ENCODE measurements at regions not wholly inside any gene's neighbourhood (a gene's known extent, or its start where the extent isn't known, plus 50 kb on each side); places are given as distances from the start of the nearest gene placed in this dataset.
"Not testable (repeated sequence)": the region's sequence is repeated elsewhere in the genome, so short reads cannot be mapped to it uniquely, and the experiment has no call there.

DNA sequence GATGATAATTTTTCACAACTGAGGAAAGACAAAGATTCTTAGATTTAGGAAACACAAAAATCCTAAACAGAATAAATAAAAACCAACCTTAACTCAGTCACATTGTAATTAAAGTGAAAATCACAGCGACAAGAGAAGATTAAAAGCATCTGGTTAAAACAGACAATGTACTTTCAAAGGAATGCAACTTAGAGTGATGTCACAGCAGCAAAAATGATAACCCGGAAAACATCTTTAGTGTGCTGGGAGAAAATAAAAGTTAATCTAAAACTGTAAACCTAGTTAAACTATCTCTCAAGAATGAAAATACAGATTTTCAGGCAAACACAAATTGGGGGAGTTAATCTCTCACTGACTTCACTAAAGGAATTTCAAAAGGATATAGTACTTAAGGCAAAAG, 76.8 kb upstream of the OGFRL1 start:
- H3K79me2 ChIP-seq (ENCODE audit: low read length), result no peaks in the 10 kb centered on the region
- no peak overlapping the region for H3K4me2 ChIP-seq (ENCODE audit: low read depth, low read length, poor library complexity, severe bottlenecking)
- no peak overlapping the region for H3K9ac ChIP-seq (ENCODE audit: low read length)
- no peaks in the 10 kb centered on the region for H3K27me3 ChIP-seq (ENCODE audit: low read length)
- H3K4me1 ChIP-seq (ENCODE audit: low read length), result no peaks in the 10 kb centered on the region
- no peaks in the 10 kb centered on the region for H4K20me1 ChIP-seq (ENCODE audit: insufficient read depth, low read depth, low read length)
- H3K4me3 ChIP-seq (ENCODE audit: low read length), result no peak overlapping the region
- DNase-seq, result no peak
- H3K9me2 ChIP-seq (replicated peaks; ENCODE audit: insufficient read depth, low read length), result no peaks in the 10 kb centered on the region
- no peaks in the 10 kb centered on the region for H3K36me3 ChIP-seq (ENCODE audit: insufficient read depth, low read length)
- no peak overlapping the region for H3K27ac ChIP-seq (ENCODE audit: low read length)
- no peaks in the 10 kb centered on the region for H3K9me3 ChIP-seq (ENCODE audit: low read length)
- H2AFZ ChIP-seq (ENCODE audit: low read length), result no peak overlapping the region

DNA sequence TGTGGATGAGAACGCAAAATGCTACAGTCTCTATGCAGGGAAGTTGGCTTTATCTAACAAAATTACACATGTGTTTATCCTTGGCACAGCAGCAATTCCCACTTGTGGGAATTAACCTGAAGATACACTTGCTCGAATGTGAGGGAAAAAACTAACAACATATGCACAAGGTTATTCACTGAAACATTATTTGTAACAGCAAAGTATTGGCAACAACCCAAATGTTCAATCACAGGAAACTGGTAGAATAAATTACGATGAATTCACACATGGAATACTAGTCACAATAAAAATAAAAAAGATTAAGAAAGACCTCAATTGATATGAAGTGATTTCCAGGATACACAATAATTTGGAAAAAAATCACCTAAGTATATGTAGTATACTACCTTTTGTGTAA, 68.1 kb upstream of the OGFRL1 start:
- H2AFZ ChIP-seq (ENCODE audit: low read length), result no peak overlapping the region
- H3K9me2 ChIP-seq (replicated peaks; ENCODE audit: insufficient read depth, low read length), result no peaks in the 10 kb centered on the region
- H3K9me3 ChIP-seq (ENCODE audit: low read length), result no peaks in the 10 kb centered on the region
- no peaks in the 10 kb centered on the region; the same call in 1 of the 2 replicates for H3K27me3 ChIP-seq (ENCODE audit: low read length)
- no peak overlapping the region for H3K4me2 ChIP-seq (ENCODE audit: low read depth, low read length, poor library complexity, severe bottlenecking)
- H3K4me1 ChIP-seq (ENCODE audit: low read length), result no peaks in the 10 kb centered on the region
- no peak overlapping the region for H3K27ac ChIP-seq (ENCODE audit: low read length)
- no peaks in the 10 kb centered on the region for H3K36me3 ChIP-seq (ENCODE audit: insufficient read depth, low read length)
- no peak for DNase-seq
- no peak overlapping the region for H3K9ac ChIP-seq (ENCODE audit: low read length)
- H4K20me1 ChIP-seq (ENCODE audit: insufficient read depth, low read depth, low read length), result no peaks in the 10 kb centered on the region
- no peak overlapping the region for H3K4me3 ChIP-seq (ENCODE audit: low read length)
- no peaks in the 10 kb centered on the region for H3K79me2 ChIP-seq (ENCODE audit: low read length)

DNA sequence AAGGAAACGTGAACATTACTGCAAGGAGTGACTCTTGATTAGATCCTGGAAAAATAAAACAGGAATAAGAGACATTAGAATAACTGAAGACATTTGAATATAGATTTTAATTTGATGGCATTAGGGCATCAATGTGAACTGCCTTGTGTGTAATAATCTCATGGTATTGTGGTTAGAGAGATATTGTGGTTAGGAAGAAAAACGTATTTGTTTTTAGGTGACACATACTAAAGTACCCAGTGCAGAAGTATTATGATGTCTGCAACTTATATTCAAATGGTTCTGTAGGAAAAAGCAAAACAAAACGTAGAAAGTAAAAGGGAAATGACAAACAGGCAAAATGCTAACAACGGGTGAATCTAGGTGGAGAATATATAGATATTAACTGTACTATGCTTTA, 65.9 kb upstream of the OGFRL1 start:
- Histone ChIP-seq H3K27me3 (ENCODE audit: low read length) (no peaks in the 10 kb centered on the region; the same call in 1 of the 2 replicates), H3K9me3 (ENCODE audit: low read length) (no peaks in the 10 kb centered on the region), H3K79me2 (ENCODE audit: low read length) (no peaks in the 10 kb centered on the region), H3K4me2 (ENCODE audit: low read depth, low read length, poor library complexity, severe bottlenecking) (no peak overlapping the region), H3K9ac (ENCODE audit: low read length) (no peak overlapping the region), H3K4me1 (ENCODE audit: low read length) (peaks cover 6% of the 10 kb centered on the region), H3K4me3 (ENCODE audit: low read length) (no peak overlapping the region), H2AFZ (ENCODE audit: low read length) (no peak overlapping the region), H3K27ac (ENCODE audit: low read length) (no peak overlapping the region), H4K20me1 (ENCODE audit: insufficient read depth, low read depth, low read length) (no peaks in the 10 kb centered on the region), H3K9me2 (replicated peaks; ENCODE audit: insufficient read depth, low read length) (0 out of 2 replicates have a peak, but pooled peaks cover under 1% of the 10 kb centered on the region), H3K36me3 (ENCODE audit: insufficient read depth, low read length) (no peaks in the 10 kb centered on the region)
- no peak for DNase-seq

DNA sequence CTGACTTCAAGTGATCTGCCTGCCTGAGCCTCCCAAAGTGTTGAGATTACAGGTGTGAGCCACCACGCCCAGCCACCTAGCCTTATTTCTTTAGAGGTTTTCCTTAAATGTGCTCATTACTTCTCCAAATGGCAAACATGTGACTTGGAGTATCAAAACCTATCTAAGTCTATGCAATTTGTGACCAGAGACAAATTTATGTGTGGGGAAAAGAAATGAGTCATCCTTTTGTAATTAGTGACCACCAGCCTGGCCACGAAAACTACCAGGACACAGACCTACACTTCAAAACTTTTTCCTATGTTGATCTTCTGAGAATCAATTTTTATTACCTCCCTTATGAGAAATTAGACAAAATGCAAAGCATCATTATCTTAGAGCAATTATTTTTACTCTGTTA, 64.6 kb upstream of the OGFRL1 start:
- Histone ChIP-seq H3K79me2 (ENCODE audit: low read length) (no peaks in the 10 kb centered on the region), H3K9ac (ENCODE audit: low read length) (no peak overlapping the region), H3K4me1 (ENCODE audit: low read length) (peaks cover 8% of the 10 kb centered on the region), H4K20me1 (ENCODE audit: insufficient read depth, low read depth, low read length) (no peaks in the 10 kb centered on the region), H3K27ac (ENCODE audit: low read length) (no peak overlapping the region), H2AFZ (ENCODE audit: low read length) (no peak overlapping the region), H3K36me3 (ENCODE audit: insufficient read depth, low read length) (no peaks in the 10 kb centered on the region), H3K4me2 (ENCODE audit: low read depth, low read length, poor library complexity, severe bottlenecking) (no peak overlapping the region), H3K4me3 (ENCODE audit: low read length) (no peak overlapping the region), H3K9me3 (ENCODE audit: low read length) (no peaks in the 10 kb centered on the region), H3K9me2 (replicated peaks; ENCODE audit: insufficient read depth, low read length) (0 out of 2 replicates have a peak, but pooled peaks cover 4% of the 10 kb centered on the region), H3K27me3 (ENCODE audit: low read length) (no peaks in the 10 kb centered on the region; the same call in 1 of the 2 replicates)
- DNase-seq, result no peak

DNA sequence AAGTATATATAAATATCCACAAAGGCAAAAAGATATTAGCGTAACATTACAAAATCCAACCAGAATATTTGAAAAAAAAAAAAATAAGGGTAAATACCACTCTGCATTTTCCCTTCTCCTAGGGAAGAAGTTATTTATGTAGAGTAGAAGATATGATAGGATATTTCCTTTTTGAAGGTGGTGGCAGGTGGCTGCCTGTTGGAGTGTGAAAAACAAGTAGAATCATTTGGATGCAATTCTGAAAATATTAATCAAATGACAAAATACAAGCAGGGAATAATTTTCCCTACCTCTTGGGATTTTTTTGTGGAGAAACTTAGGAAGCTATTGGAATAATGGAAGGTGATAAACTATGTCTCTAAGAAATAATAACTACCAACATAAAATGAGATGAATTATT, 62.5 kb upstream of the OGFRL1 start:
- Histone ChIP-seq H3K27ac (ENCODE audit: low read length) (no peak overlapping the region), H3K4me1 (ENCODE audit: low read length) (peaks cover 8% of the 10 kb centered on the region)

DNA sequence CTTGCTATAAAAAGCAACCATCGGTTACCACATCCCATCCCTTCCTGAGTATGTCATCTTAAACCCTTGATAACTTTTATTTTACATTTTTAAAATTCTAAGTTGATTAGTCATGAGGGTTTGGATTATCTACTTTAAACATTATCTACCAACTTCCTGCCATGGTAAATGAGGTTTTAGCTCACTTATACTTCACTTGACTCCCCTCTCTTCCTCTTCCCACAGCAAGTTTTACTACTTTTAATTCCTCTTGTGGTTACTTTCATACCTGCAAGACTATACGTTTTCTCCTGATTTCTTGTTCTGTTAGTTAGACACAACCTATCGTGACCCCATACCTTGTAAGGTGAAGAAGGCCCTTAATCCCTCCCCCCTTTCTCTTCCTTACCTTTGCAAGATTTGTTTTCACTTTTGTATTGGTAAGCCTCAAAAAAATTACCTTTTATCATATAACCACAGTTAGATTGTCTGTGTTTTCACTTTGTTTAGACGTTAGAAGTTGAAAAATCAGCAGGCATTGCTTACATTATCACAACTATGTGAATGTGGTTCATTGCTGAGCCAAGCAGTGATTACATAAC, 60.1 kb upstream of the OGFRL1 start:
- Histone ChIP-seq H3K9ac (ENCODE audit: low read length) (no peak overlapping the region), H3K27ac (ENCODE audit: low read length) (no peak overlapping the region), H3K4me2 (ENCODE audit: low read depth, low read length, poor library complexity, severe bottlenecking) (no peak overlapping the region)

More for the DNA sequence above, 62.5 kb upstream of the OGFRL1 start:
- H3K9me3 ChIP-seq (ENCODE audit: low read length), result no peaks in the 10 kb centered on the region
- no peaks in the 10 kb centered on the region for H3K79me2 ChIP-seq (ENCODE audit: low read length)
- H3K9me2 ChIP-seq (replicated peaks; ENCODE audit: insufficient read depth, low read length), result 0 out of 2 replicates have a peak, but pooled peaks cover 4% of the 10 kb centered on the region
- H3K9ac ChIP-seq (ENCODE audit: low read length), result no peak overlapping the region
- H2AFZ ChIP-seq (ENCODE audit: low read length), result no peak overlapping the region
- no peaks in the 10 kb centered on the region for H3K36me3 ChIP-seq (ENCODE audit: insufficient read depth, low read length)
- no peaks in the 10 kb centered on the region for H4K20me1 ChIP-seq (ENCODE audit: insufficient read depth, low read depth, low read length)
- H3K4me2 ChIP-seq (ENCODE audit: low read depth, low read length, poor library complexity, severe bottlenecking), result no peak overlapping the region
- no peaks in the 10 kb centered on the region; the same call in 1 of the 2 replicates for H3K27me3 ChIP-seq (ENCODE audit: low read length)
- no peak for DNase-seq
- no peak overlapping the region for H3K4me3 ChIP-seq (ENCODE audit: low read length)

DNA sequence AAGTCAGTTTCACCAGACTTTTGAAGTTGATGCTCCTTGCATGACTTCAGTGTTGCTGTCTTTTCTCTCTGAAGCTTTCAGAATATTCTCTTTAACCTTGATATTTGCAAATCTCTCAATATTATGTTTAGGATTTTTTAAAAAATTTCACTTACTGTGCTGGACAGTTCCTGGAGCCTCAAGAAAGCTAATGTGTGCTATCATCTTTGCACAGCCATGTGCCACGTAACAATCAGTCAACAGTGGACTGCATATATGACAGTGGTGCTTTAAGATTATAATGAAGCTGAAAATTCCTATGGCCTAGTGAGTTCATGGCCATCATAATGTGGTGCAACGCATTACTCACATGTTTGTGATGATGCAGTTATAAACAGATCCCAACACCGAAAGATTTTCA, 59.1 kb upstream of the OGFRL1 start:
- H3K9me2 ChIP-seq (replicated peaks; ENCODE audit: insufficient read depth, low read length), result 0 out of 2 replicates have a peak, but pooled peaks cover 4% of the 10 kb centered on the region
- no peak overlapping the region for H3K9ac ChIP-seq (ENCODE audit: low read length)
- H3K36me3 ChIP-seq (ENCODE audit: insufficient read depth, low read length), result no peaks in the 10 kb centered on the region
- H3K79me2 ChIP-seq (ENCODE audit: low read length), result no peaks in the 10 kb centered on the region
- no peak overlapping the region for H3K27ac ChIP-seq (ENCODE audit: low read length)
- no peak overlapping the region for H2AFZ ChIP-seq (ENCODE audit: low read length)
- peaks cover 8% of the 10 kb centered on the region for H3K4me1 ChIP-seq (ENCODE audit: low read length)
- no peaks in the 10 kb centered on the region; the same call in 1 of the 2 replicates for H3K27me3 ChIP-seq (ENCODE audit: low read length)
- H3K9me3 ChIP-seq (ENCODE audit: low read length), result no peaks in the 10 kb centered on the region
- no peak overlapping the region for H3K4me3 ChIP-seq (ENCODE audit: low read length)
- H4K20me1 ChIP-seq (ENCODE audit: insufficient read depth, low read depth, low read length), result no peaks in the 10 kb centered on the region
- no peak for DNase-seq
- H3K4me2 ChIP-seq (ENCODE audit: low read depth, low read length, poor library complexity, severe bottlenecking), result no peak overlapping the region

More for the DNA sequence above, 60.1 kb upstream of the OGFRL1 start:
- no peaks in the 10 kb centered on the region for H3K9me3 ChIP-seq (ENCODE audit: low read length)
- H3K4me1 ChIP-seq (ENCODE audit: low read length), result peaks cover 8% of the 10 kb centered on the region
- 0 out of 2 replicates have a peak, but pooled peaks cover 4% of the 10 kb centered on the region for H3K9me2 ChIP-seq (replicated peaks; ENCODE audit: insufficient read depth, low read length)
- DNase-seq, result no peak
- no peaks in the 10 kb centered on the region for H3K36me3 ChIP-seq (ENCODE audit: insufficient read depth, low read length)
- no peaks in the 10 kb centered on the region for H3K79me2 ChIP-seq (ENCODE audit: low read length)
- H3K4me3 ChIP-seq (ENCODE audit: low read length), result no peak overlapping the region
- no peak overlapping the region for H2AFZ ChIP-seq (ENCODE audit: low read length)
- H3K27me3 ChIP-seq (ENCODE audit: low read length), result no peaks in the 10 kb centered on the region; the same call in 1 of the 2 replicates
- no peaks in the 10 kb centered on the region for H4K20me1 ChIP-seq (ENCODE audit: insufficient read depth, low read depth, low read length)

DNA sequence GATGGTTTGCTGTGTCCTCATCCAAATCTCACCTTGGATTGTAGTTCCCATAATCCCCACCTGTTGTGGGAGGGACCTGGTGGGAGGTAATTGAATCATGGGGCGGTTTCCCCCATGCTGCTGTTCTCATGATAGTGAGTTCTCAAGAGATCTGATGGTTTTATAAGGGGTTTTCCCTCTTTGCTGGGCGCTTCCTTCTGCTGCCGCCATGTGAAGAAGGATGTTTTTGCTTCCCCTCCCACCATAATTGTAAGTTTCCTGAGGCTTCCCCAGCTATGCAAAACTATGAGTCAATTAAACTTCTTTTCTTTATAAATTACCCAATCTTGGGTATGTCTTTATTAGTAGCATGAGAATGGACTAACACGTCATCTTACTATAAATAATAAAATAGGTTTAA, 55.7 kb upstream of the OGFRL1 start:
- H3K9ac ChIP-seq (ENCODE audit: low read length); H3K9me2 ChIP-seq (replicated peaks; ENCODE audit: insufficient read depth, low read length); H3K4me1 ChIP-seq (ENCODE audit: low read length); H3K27me3 ChIP-seq (ENCODE audit: low read length); H3K4me3 ChIP-seq (ENCODE audit: low read length); H2AFZ ChIP-seq (ENCODE audit: low read length); H3K36me3 ChIP-seq (ENCODE audit: insufficient read depth, low read length); H3K4me2 ChIP-seq (ENCODE audit: low read depth, low read length, poor library complexity, severe bottlenecking); H3K27ac ChIP-seq (ENCODE audit: low read length); H3K79me2 ChIP-seq (ENCODE audit: low read length); DNase-seq; H3K9me3 ChIP-seq (ENCODE audit: low read length); H4K20me1 ChIP-seq (ENCODE audit: insufficient read depth, low read depth, low read length): not testable (repeated sequence)
